Activated naive CD4-positive, alpha-beta T cell treated with anti-CD3 and anti-CD28 coated beads, Interleukin-2, amount 50 U/mL, for 72 hours (primary cell): ENCODE measurements at regions not wholly inside any gene's neighbourhood (a gene's known extent, or its start where the extent isn't known, plus 50 kb on each side); places are given as distances from the start of the nearest gene placed in this dataset.

Experiments used
- ATAC-seq, 2 donors: fragments of 150-1000 bp; cut with Tn5 transposase; 2 replicates each; pipeline ENCODE4 v1.10.0; 2021; ENCODE audit warnings: mild to moderate bottlenecking in 2 of 2, moderate library complexity in 2 of 2
- DNase-seq, 2 donors: peaks; one replicate each; pipeline ENCODE4 v3.0.0; 2021 to 2022; ENCODE audit warnings: low spot score in 2 of 2
- H3K27ac Mint-ChIP-seq, 2 donors: one replicate each; pipeline ENCODE4 v1.8.0; 2022; ENCODE audit warnings: mild to moderate bottlenecking in 2 of 2, mixed read lengths in 2 of 2
- H3K36me3 Mint-ChIP-seq, 2 donors: one replicate each; pipeline ENCODE4 v1.8.0; 2022; ENCODE audit warnings: mixed read lengths in 2 of 2
- H3K9me3 Mint-ChIP-seq, 2 donors: one replicate each; pipeline ENCODE4 v1.8.0; 2022; ENCODE audit warnings: mixed read lengths in 2 of 2

- Mint-ChIP-seq H3K36me3 (no peaks in the 10 kb centered on the region), H3K9me3 (no peaks in the 10 kb centered on the region), H3K27ac (no peak overlapping the region)
- DNase-seq (no peak), ATAC-seq (no peak)
These were observed 321.2 kb upstream of the F9 start for GRCh38 chrX:139209342-139209741.

DNA sequence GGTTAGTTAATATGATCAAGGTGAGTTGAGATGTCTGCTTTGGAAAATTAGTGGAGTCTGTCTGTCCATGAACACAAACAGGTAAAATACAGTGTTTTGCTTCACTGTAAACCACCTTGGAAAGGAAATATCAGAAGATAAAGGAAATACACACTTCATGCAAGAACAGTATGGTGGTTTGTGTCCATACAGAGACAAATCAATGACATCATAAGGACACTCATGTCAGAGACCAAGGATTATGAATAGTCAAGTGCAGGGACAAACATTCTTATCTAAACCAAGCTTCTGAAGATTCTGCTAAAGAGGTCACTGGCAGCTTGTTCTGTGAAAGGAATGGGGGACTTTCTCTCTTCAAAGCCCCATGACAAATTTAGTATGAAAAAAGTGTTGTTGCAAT, 322.9 kb upstream of the F9 start:
- DNase-seq (no peak), ATAC-seq (no peak)
- no peak overlapping the region for H3K27ac Mint-ChIP-seq
- H3K36me3 Mint-ChIP-seq: no peaks in the 10 kb centered on the region
- no peaks in the 10 kb centered on the region for H3K9me3 Mint-ChIP-seq

DNA sequence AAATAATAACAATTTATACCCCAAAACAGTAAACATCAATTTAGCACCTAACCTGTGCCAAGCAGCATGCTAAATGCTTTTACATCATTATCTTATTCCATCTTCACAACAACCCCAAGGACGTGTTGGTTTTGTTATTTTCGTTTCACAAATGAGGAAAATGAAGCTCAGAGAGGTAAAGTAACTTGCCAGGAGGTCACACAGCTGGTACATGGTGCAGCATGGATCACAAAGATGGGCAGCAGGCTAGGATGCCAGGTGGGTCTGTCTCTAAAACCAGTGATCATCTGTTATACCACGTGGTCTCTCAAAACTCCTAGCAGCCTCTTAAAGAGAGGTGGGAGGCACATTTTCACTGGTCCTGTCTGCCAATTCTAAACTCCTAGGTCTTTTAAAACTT, 323.6 kb upstream of the F9 start:
- Mint-ChIP-seq H3K27ac (no peak overlapping the region), H3K36me3 (no peaks in the 10 kb centered on the region), H3K9me3 (no peaks in the 10 kb centered on the region)
- no peak for DNase-seq
- no peak for ATAC-seq

DNA sequence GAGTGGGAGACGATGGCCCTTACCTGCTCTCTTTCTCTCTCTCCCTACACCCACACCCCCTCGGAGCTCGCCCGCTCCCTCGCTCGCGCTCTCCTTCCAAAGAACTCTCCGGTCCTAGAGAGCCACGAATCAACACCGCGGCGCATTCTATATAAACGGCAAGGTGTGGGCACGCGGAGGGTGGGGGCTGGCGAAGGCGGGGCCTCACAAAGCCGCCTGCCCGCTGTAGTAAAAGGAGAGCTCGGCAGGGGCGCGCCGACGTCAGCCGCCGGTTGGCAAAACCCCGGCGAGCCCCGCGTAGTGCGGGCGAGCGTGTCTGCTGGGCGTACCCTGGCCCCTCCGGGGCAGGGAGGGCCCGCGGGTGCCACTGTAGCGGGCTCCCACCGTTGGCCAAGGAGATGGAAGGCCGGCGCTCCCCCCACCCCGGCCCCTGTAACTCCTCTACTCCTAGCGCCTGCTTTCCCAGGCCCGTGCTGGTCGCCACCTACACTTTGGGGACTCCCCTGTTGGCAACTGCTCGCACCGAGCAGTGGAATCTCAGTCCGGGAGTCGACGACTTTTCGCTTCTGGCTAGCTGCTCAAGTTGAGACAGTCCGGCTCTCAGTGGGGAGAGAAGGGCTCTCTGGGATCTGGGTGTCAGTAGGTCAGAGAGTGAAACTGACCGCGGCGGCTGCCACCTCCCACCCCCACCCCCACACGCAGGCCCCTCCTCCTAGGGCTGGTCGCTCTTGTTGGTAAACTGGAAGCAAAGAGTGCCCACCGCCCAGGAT, 325.5 kb upstream of the F9 start:
- Mint-ChIP-seq H3K36me3 (no peaks in the 10 kb centered on the region), H3K9me3 (no peaks in the 10 kb centered on the region), H3K27ac (no peak overlapping the region)
- no peak for DNase-seq
- ATAC-seq: peak in 1 of 2 donors; percentile 46

GRCh38 chrX:139204571-139204897, 326.0 kb upstream of the F9 start:
- no peak for DNase-seq
- no peak for ATAC-seq
- H3K36me3 Mint-ChIP-seq: no peaks in the 10 kb centered on the region
- H3K27ac Mint-ChIP-seq: no peak overlapping the region
- H3K9me3 Mint-ChIP-seq: no peaks in the 10 kb centered on the region

GRCh38 chrX:139203651-139204570, 326.6 kb upstream of the F9 start:
- Mint-ChIP-seq H3K9me3 (no peaks in the 10 kb centered on the region), H3K27ac (no peak overlapping the region), H3K36me3 (no peaks in the 10 kb centered on the region)
- ATAC-seq (no peak), DNase-seq (no peak)

GRCh38 chrX:139202742-139203420, 327.7 kb upstream of the F9 start:
- H3K36me3 Mint-ChIP-seq: no peaks in the 10 kb centered on the region
- no peak overlapping the region for H3K27ac Mint-ChIP-seq
- ATAC-seq: no peak
- DNase-seq: no peak
- H3K9me3 Mint-ChIP-seq: no peaks in the 10 kb centered on the region

DNA sequence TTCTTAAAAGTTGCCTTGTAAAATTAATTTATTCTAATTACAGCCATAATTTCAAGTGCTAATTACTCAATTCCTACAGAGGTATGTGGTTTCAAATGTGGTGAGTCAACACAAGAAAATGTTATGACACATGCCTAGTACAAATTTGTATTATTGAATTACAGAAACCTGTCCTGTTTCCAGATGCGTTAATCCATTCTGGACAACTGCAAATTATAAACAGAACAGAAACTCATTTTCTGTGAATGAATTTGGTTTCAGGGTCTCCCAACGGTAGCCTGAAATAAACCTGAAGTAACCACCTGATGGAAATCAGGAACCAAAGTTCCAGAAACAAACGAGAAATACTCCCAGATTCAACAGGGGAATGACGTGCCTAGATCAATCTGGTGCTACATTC, 328.6 kb upstream of the F9 start:
- no peaks in the 10 kb centered on the region for H3K36me3 Mint-ChIP-seq
- H3K27ac Mint-ChIP-seq: no peak overlapping the region
- no peaks in the 10 kb centered on the region for H3K9me3 Mint-ChIP-seq
- no peak for ATAC-seq
- DNase-seq: no peak

DNA sequence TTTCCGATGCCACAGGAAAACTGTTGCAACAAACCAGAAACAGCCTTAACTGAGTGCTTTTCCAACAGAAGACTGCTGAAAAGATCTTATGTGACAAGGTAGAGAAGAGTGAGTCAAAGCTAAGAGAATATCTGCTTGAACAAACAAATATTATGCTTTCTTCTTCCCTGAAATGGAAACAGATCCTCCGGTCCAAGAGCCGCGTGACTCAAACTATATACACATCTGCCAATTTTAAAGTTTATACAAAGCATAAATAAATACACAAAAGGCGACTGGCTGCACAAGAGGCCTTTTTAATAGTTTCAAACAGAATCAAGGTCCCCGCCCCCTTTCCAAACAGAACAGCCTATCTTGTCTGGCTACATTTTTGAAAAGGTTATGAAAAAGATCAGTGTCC, 329.7 kb upstream of the F9 start:
- Mint-ChIP-seq H3K36me3 (no peaks in the 10 kb centered on the region), H3K9me3 (no peaks in the 10 kb centered on the region), H3K27ac (no peak overlapping the region)
- no peak for DNase-seq
- no peak for ATAC-seq

- Mint-ChIP-seq H3K36me3 (no peaks in the 10 kb centered on the region), H3K27ac (no peak overlapping the region), H3K9me3 (no peaks in the 10 kb centered on the region)
- DNase-seq (no peak), ATAC-seq (no peak)
These were observed 330.2 kb upstream of the F9 start for GRCh38 chrX:139200346-139200745.

GRCh38 chrX:139199933-139200332, 330.6 kb upstream of the F9 start:
- no peak for ATAC-seq
- no peak for DNase-seq
- no peak overlapping the region for H3K27ac Mint-ChIP-seq
- H3K36me3 Mint-ChIP-seq: no peaks in the 10 kb centered on the region
- H3K9me3 Mint-ChIP-seq: no peaks in the 10 kb centered on the region

GRCh38 chrX:139198936-139199335, 331.6 kb upstream of the F9 start:
- no peaks in the 10 kb centered on the region for H3K9me3 Mint-ChIP-seq
- H3K27ac Mint-ChIP-seq: no peak overlapping the region
- no peak for DNase-seq
- no peaks in the 10 kb centered on the region for H3K36me3 Mint-ChIP-seq
- no peak for ATAC-seq

GRCh38 chrX:139196890-139197289, 333.6 kb upstream of the F9 start:
- Mint-ChIP-seq H3K27ac (no peak overlapping the region), H3K36me3 (no peaks in the 10 kb centered on the region), H3K9me3 (no peaks in the 10 kb centered on the region)
- DNase-seq (no peak), ATAC-seq (no peak)

GRCh38 chrX:139194571-139195280, 335.8 kb upstream of the F9 start:
- ATAC-seq: peak in 1 of 2 donors; percentile 24
- Mint-ChIP-seq H3K9me3 (no peaks in the 10 kb centered on the region), H3K36me3 (no peaks in the 10 kb centered on the region), H3K27ac (no peak overlapping the region)
- no peak for DNase-seq

DNA sequence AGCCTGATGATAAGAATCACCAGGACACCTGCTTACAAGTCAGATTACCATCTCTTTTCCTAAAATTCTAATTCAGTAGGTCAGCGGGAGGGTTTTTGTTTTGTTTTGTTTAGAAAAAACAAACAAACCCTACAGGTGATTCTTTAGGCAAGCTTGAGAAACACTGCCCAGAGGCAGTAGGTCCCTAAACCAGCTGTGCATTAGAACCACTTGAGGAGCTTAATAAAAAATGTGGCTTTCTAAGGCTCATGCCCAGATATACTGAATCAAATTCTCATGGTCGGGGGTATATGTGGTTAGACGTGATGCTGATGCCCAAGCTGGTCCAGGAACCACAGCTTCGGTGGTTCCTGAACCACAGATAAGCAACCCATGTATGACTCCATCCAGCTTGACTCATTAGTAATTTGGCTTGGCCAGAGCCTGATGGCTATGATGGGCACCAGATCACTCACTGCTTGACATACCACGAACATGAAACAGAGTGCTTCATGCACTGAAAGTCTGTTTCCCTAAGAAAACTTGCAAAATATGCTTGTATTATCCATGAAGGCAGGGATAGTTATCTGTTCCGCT, 338.1 kb upstream of the F9 start:
- ATAC-seq: no peak
- Mint-ChIP-seq H3K27ac (no peak overlapping the region), H3K36me3 (no peaks in the 10 kb centered on the region), H3K9me3 (no peaks in the 10 kb centered on the region)
- DNase-seq: no peak

DNA sequence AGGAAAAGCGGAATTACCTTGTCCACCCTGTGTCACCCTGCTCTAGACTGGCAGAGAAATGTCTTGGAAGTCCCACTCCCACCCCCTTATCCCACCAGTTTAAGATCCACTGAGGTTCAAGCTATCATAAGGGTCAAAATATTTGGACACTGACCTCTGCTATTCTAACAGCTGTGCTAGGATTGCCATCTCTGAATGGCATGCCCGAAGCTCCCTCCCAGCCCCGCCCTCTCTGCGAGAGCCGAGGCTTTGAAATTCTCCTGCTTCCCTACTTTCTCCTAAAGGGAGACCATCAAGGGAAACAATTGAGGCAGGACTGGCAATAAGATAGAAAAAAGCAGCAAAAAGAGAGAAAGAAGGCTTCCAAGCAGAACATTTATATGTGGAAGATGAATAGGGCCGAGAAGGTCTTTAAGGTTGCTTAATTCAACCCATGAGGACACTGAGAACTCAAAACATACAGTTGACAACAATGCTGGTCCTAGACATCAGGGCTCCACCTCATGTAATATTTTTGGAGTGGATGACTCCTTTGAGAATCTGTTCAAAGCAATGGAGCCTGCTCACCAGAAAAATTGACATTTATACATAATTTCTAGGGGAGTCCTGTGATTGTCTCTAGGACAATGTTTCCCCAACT, 338.7 kb upstream of the F9 start:
- ATAC-seq (no peak), DNase-seq (no peak)
- Mint-ChIP-seq H3K27ac (no peak overlapping the region), H3K9me3 (no peaks in the 10 kb centered on the region), H3K36me3 (no peaks in the 10 kb centered on the region)
